ENCODE measurements at regions not wholly inside any gene's neighbourhood (a gene's known extent, or its start where the extent isn't known, plus 50 kb on each side); places are given as distances from the start of the nearest gene placed in this dataset.

- ChIA-PET POLR2A (no interaction called here), CTCF (ENCODE audit: low intra/inter-chr PET ratio) (no interaction called here)
- Histone ChIP-seq H3K79me2 (ENCODE audit: control insufficient read depth, insufficient read depth, low read length) (no peaks in the 10 kb centered on the region), H2AFZ (ENCODE audit: low read depth, low read length) (no peak overlapping the region), H3K4me2 (ENCODE audit: insufficient read depth, low read length) (no peak overlapping the region), H4K20me1 (replicated peaks; ENCODE audit: control insufficient read depth, insufficient read depth, low read length) (no peaks in the 10 kb centered on the region), H3K36me3 (ENCODE audit: control insufficient read depth, insufficient read depth, low read length) (no peaks in the 10 kb centered on the region), H3K27me3 (ENCODE audit: control insufficient read depth in 2 of 2, insufficient read depth in 2 of 2, low read length in 2 of 2) (no peaks in the 10 kb centered on the region), H3K9me1 (ENCODE audit: control insufficient read depth, insufficient read depth, low read length) (no peaks in the 10 kb centered on the region), H3K27ac (ENCODE audit: extremely low read depth, low read depth, low read length) (no peak overlapping the region), H3K9ac (ENCODE audit: insufficient read depth in 1 of 2, low read depth in 2 of 2, low read length in 2 of 2) (no peak overlapping the region), H3K4me3 (no peak overlapping the region), H3K9me3 (replicated peaks; ENCODE audit: control insufficient read depth, insufficient read depth, low read depth, low read length) (no peaks in the 10 kb centered on the region), H3K4me1 (replicated peaks in 1 of 2; ENCODE audit: control insufficient read depth in 2 of 2, insufficient read depth in 2 of 2, low read length in 2 of 2) (no peaks in the 10 kb centered on the region)
- in situ Hi-C loops (cut with MboI) (no loop called here), intact Hi-C loops (cut with micrococcal nuclease) (no loop called here)
- DNase-seq (ENCODE audit: extremely low read depth in 1 of 4, low spot score in 3 of 4) = no peak
- TF ChIP-seq NR1H2 (CRISPR knock-in tag; IDR thresholded peaks at IDR 0.05) = no peak
- no peak for TF ChIP-seq EP300 (IDR thresholded peaks at IDR 0.05; ENCODE audit: low read length)
- TF ChIP-seq TFE3 (CRISPR knock-in tag; IDR thresholded peaks at IDR 0.05) = no peak
- no peak for TF ChIP-seq MYNN (IDR thresholded peaks at IDR 0.05)
- TF ChIP-seq MYNN (CRISPR knock-in tag; IDR thresholded peaks at IDR 0.05) = no peak
- TF ChIP-seq MXD1 (CRISPR knock-in tag; IDR thresholded peaks at IDR 0.05; ENCODE audit: borderline replicate concordance, poor library complexity, severe bottlenecking) = no peak
- TF ChIP-seq SNAPC5 (CRISPR knock-in tag; IDR thresholded peaks at IDR 0.05) = no peak
- TF ChIP-seq PHB2 (IDR thresholded peaks at IDR 0.05; ENCODE audit: low read depth) = no peak
- TF ChIP-seq SNRNP70 (optimal IDR thresholded peaks at IDR 0.05; ENCODE audit: low read depth, low read length) = no peak
- no peak for TF ChIP-seq IRF9 (tag; IDR thresholded peaks at IDR 0.05)
- no peak for TF ChIP-seq ZBED1 (IDR thresholded peaks at IDR 0.05)
- no peak for ATAC-seq
- WGBS (ENCODE audit: insufficient coverage, low coverage, missing lambda C conversion rate) = 0% methylated on average over 1 of the region's 5 CpGs
- no TSS peak for BruUV-seq (replicated peaks)
- no peak for FAIRE-seq
Measured at GRCh38 chr9:27934471-27934870, 361.2 kb upstream of the C9orf72 start.

All from K562 (cell line).